IMR-90 (cell line): ENCODE measurements at regions not wholly inside any gene's neighbourhood (a gene's known extent, or its start where the extent isn't known, plus 50 kb on each side); places are given as distances from the start of the nearest gene placed in this dataset.

Experiments used
- ATAC-seq: fragments of 200-7000 bp; cut with Tn5 transposase; 2 replicates; pipeline ENCODE4 v1.9.1; 2020; ENCODE audit warnings: low read depth, mild to moderate bottlenecking, moderate library complexity
- BruUV-seq: library from RNA; stranded (reverse); fragments of 400-500 nt; replicated peaks from 2 replicates; lab custom pipeline; 2021; lab: Mats Ljungman, UMichigan
- CTCF ChIA-PET: fragments of 300-600 bp; formaldehyde crosslinking; extraction: SDS; loops from one replicate; lab custom pipeline; 2021; ENCODE audit warnings: antibody characterized with exemption; lab: Yijun Ruan, JAX
- POLR2A ChIA-PET: fragments of 300-600 bp; sonication (Branson Sonifier 250); formaldehyde crosslinking; loops from one replicate; lab custom pipeline; 2022; ENCODE audit warnings: antibody characterized with exemption; ENCODE audit not compliant: unreplicated experiment; lab: Charles Lee
- DNase-seq: peaks from one replicate; pipeline ENCODE4 v3.0.0; 2013
- H2AFZ ChIP-seq: replicated peaks from 2 replicates; pipeline ENCODE3; 2013; ENCODE audit warnings: low read length, mild to moderate bottlenecking; ENCODE audit not compliant: poor library complexity
- H2AK5ac ChIP-seq: 2 replicates; pipeline ENCODE4 v1.6.1; 2013; ENCODE audit warnings: low read depth, low read length, inconsistent platforms
- H2AK9ac ChIP-seq: replicated peaks from 2 replicates; pipeline ENCODE3; 2013; ENCODE audit warnings: mild to moderate bottlenecking, low read depth, low read length, moderate library complexity; ENCODE audit not compliant: poor library complexity
- H2BK120ac ChIP-seq: 2 replicates; pipeline ENCODE4 v1.6.1; 2013; ENCODE audit warnings: low read depth, low read length, inconsistent platforms
- H2BK15ac ChIP-seq: 3 replicates; pipeline ENCODE4 v1.6.1; 2013; ENCODE audit warnings: low read depth, low read length, inconsistent platforms
- H2BK20ac ChIP-seq: 2 replicates; pipeline ENCODE4 v1.6.1; 2013; ENCODE audit warnings: low read depth, mild to moderate bottlenecking, inconsistent platforms, low read length, moderate library complexity
- H2BK5ac ChIP-seq: 2 replicates; pipeline ENCODE4 v1.6.1; 2013; ENCODE audit warnings: mild to moderate bottlenecking, low read depth, low read length, inconsistent platforms; ENCODE audit not compliant: poor library complexity, severe bottlenecking
- H3K14ac ChIP-seq: replicated peaks from 2 replicates; pipeline ENCODE4 v1.6.1; 2013; ENCODE audit warnings: low read depth, low read length, inconsistent platforms
- H3K18ac ChIP-seq: 2 replicates; pipeline ENCODE4 v1.6.1; 2013; ENCODE audit warnings: low read depth, low read length, control low read depth
- H3K23ac ChIP-seq: 2 replicates; pipeline ENCODE4 v1.6.1; 2013; ENCODE audit warnings: low read depth, low read length, inconsistent platforms
- H3K27ac ChIP-seq: 2 replicates; pipeline ENCODE4 v1.5.1; 2013; ENCODE audit warnings: mild to moderate bottlenecking, control low read depth, low read length; ENCODE audit not compliant: insufficient read depth
- H3K27me3 ChIP-seq: 2 replicates; pipeline ENCODE4 v1.6.1; 2013; ENCODE audit warnings: low read length; ENCODE audit not compliant: control insufficient read depth, insufficient read depth
- H3K36me3 ChIP-seq: 2 replicates; pipeline ENCODE4 v1.6.1; 2013; ENCODE audit warnings: low read length, mixed read lengths; ENCODE audit not compliant: control insufficient read depth, insufficient read depth
- H3K4ac ChIP-seq: 2 replicates; pipeline ENCODE4 v1.6.1; 2013; ENCODE audit warnings: low read depth, low read length, inconsistent platforms
- H3K4me1 ChIP-seq: 2 replicates; pipeline ENCODE4 v1.6.1; 2013; ENCODE audit warnings: low read length, mixed read lengths; ENCODE audit not compliant: control insufficient read depth, insufficient read depth
- H3K4me2 ChIP-seq: 2 replicates; pipeline ENCODE4 v1.6.1; 2013; ENCODE audit warnings: low read depth, mild to moderate bottlenecking, control low read depth, low read length, moderate library complexity
- H3K4me3 ChIP-seq: 2 replicates; pipeline ENCODE4 v1.5.1; 2013; ENCODE audit warnings: low read depth, mild to moderate bottlenecking, control low read depth, low read length, moderate library complexity; ENCODE audit not compliant: insufficient read depth
- H3K56ac ChIP-seq: 2 replicates; pipeline ENCODE4 v1.6.1; 2013; ENCODE audit warnings: low read length, inconsistent platforms; ENCODE audit not compliant: insufficient read depth; ENCODE audit errors: extremely low read depth
- H3K79me1 ChIP-seq, 2 experiments: 2 replicates each; pipeline ENCODE4 v1.6.1; 2013; ENCODE audit warnings: low read length in 2 of 2, inconsistent platforms in 1 of 2, low read depth in 1 of 2
- H3K9ac ChIP-seq: 2 replicates; pipeline ENCODE4 v1.6.1; 2013; ENCODE audit warnings: low read depth, low read length, control low read depth
- H3K9me1 ChIP-seq: 2 replicates; pipeline ENCODE4 v1.6.1; 2013; ENCODE audit warnings: low read length, inconsistent platforms; ENCODE audit not compliant: insufficient read depth
- H3K9me3 ChIP-seq: 2 replicates; pipeline ENCODE4 v1.6.1; 2013; ENCODE audit warnings: low read length; ENCODE audit not compliant: control insufficient read depth, insufficient read depth
- H4K20me1 ChIP-seq: 2 replicates; pipeline ENCODE4 v1.6.1; 2013; ENCODE audit warnings: low read length, inconsistent platforms; ENCODE audit not compliant: insufficient read depth
- H4K5ac ChIP-seq: 2 replicates; pipeline ENCODE4 v1.6.1; 2013; ENCODE audit warnings: mild to moderate bottlenecking, low read depth, low read length, control low read depth
- H4K8ac ChIP-seq, 2 experiments: 2 replicates each; pipeline ENCODE4 v1.6.1; 2013; ENCODE audit warnings: low read depth in 2 of 2, low read length in 2 of 2, control low read depth in 1 of 2, inconsistent platforms in 1 of 2
- H4K91ac ChIP-seq: 2 replicates; pipeline ENCODE4 v1.6.1; 2013; ENCODE audit warnings: low read depth, low read length, inconsistent platforms; ENCODE audit not compliant: insufficient read depth
- ELK1 ChIP-seq: fragments of 150-350 bp; IDR thresholded peaks from 2 replicates; pipeline ENCODE4 v1.6.1; 2016; ENCODE audit warnings: low read depth, mild to moderate bottlenecking, low read length, moderate library complexity, borderline replicate concordance
- FOS ChIP-seq: fragments of 150-350 bp; IDR thresholded peaks from 2 replicates; pipeline ENCODE4 v1.6.1; 2016; ENCODE audit warnings: low read depth, low read length
- MAFK ChIP-seq: IDR thresholded peaks from 2 replicates; pipeline ENCODE4 v1.6.1; 2012; ENCODE audit warnings: low read depth, low read length, improper control_type of control experiment
- RAD21 ChIP-seq: IDR thresholded peaks from 2 replicates; pipeline ENCODE4 v1.6.1; 2012; ENCODE audit warnings: low read length, improper control_type of control experiment
- RCOR1 ChIP-seq: IDR thresholded peaks from 2 replicates; pipeline ENCODE4 v1.6.1; 2012; ENCODE audit warnings: mild to moderate bottlenecking, low read length, improper control_type of control experiment; ENCODE audit not compliant: insufficient replicate concordance
- RFX5 ChIP-seq: IDR thresholded peaks from 2 replicates; pipeline ENCODE4 v1.8.0; 2012; ENCODE audit warnings: low read depth, mild to moderate bottlenecking, low read length, moderate library complexity
- SMC3 ChIP-seq: fragments of 150-350 bp; IDR thresholded peaks from 2 replicates; pipeline ENCODE4 v1.6.1; 2016; ENCODE audit warnings: low read depth, mild to moderate bottlenecking, antibody characterized with exemption, low read length, moderate library complexity
- WGBS, 2 experiments: methylation state at CpG; one replicate each; pipeline versions ENCODE4 v1.1.5 to v1.1.7; 2013; ENCODE audit warnings: missing lambda C conversion rate in 2 of 2; ENCODE audit not compliant: insufficient read length in 1 of 2; ENCODE audit errors: extremely low coverage in 2 of 2; 5-methylcytosine and 5-hydroxymethylcytosine counted together
- dilution Hi-C: fragments of 300-500 bp; cut with HindIII; formaldehyde crosslinking; loops from one replicate; pipeline ENCODE4 v1.14.3; 2018; ENCODE audit warnings: low sequenced_read_pairs; ENCODE audit not compliant: unreplicated experiment
- in situ Hi-C: fragments of 300-500 bp; cut with MboI; formaldehyde crosslinking; loops from 3 replicates; pipeline ENCODE4 v1.14.3; 2019; ENCODE audit warnings: low sequenced_read_pairs, inconsistent platforms, mixed read lengths
- intact Hi-C: fragments of 100-400 bp; cut with micrococcal nuclease; formaldehyde crosslinking; loops from 2 replicates; pipeline ENCODE4 v1.10.0; 2022
- TF ChIP-seq, protein P1 (sequence below): fragments of 150-350 bp; IDR thresholded peaks from 2 replicates; pipeline ENCODE4 v1.6.1; 2017; ENCODE audit warnings: mild to moderate bottlenecking, antibody characterized with exemption, low read length, low read depth

GRCh38 chr3:99376926-99377325 is 261.5 kb upstream of the COL8A1 start:
- no peak overlapping the region for H3K23ac ChIP-seq
- dilution Hi-C loops (no loop called here), in situ Hi-C loops (no loop called here), intact Hi-C loops (no loop called here)
- H3K9me3 ChIP-seq, result no peaks in the 10 kb centered on the region
- H3K9ac ChIP-seq, result no peak overlapping the region
- H3K14ac ChIP-seq, result no peak overlapping the region
- CTCF ChIA-PET, result no interaction called here
- H3K36me3 ChIP-seq, result no peaks in the 10 kb centered on the region
- H2AFZ ChIP-seq, result no peak overlapping the region
- H3K9me1 ChIP-seq, result no peaks in the 10 kb centered on the region
- DNase-seq (no peak), ATAC-seq (no peak)
- no peaks in the 10 kb centered on the region for H3K27me3 ChIP-seq
- no peak overlapping the region for H2AK5ac ChIP-seq
- H3K56ac ChIP-seq, result no peak overlapping the region
- no peak overlapping the region for H4K8ac ChIP-seq
- no peak overlapping the region for H3K4me2 ChIP-seq
- no peaks in the 10 kb centered on the region for H4K20me1 ChIP-seq
- H2BK15ac ChIP-seq, result no peak overlapping the region
- TF ChIP-seq FOS (no peak), RCOR1 (no peak), SMC3 (no peak), RAD21 (no peak), MAFK (no peak), ELK1 (no peak), RFX5 (no peak)
- TF ChIP-seq, protein P1, sequence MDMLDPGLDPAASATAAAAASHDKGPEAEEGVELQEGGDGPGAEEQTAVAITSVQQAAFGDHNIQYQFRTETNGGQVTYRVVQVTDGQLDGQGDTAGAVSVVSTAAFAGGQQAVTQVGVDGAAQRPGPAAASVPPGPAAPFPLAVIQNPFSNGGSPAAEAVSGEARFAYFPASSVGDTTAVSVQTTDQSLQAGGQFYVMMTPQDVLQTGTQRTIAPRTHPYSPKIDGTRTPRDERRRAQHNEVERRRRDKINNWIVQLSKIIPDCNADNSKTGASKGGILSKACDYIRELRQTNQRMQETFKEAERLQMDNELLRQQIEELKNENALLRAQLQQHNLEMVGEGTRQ, result no peak
- H2AK9ac ChIP-seq, result no peak overlapping the region
- no peak overlapping the region for H4K91ac ChIP-seq
- no peak overlapping the region for H3K27ac ChIP-seq
- POLR2A ChIA-PET, result no interaction called here
- no peak overlapping the region for H3K4ac ChIP-seq
- H2BK120ac ChIP-seq, result no peak overlapping the region
- no peaks in the 10 kb centered on the region for H3K79me1 ChIP-seq
- no peak overlapping the region for H3K18ac ChIP-seq
- no peak overlapping the region for H4K5ac ChIP-seq
- 80% methylated on average over 1 of the region's 3 CpGs; no CpG with 5 or more reads in 1 of the 2 experiments for WGBS, 2 experiments
- H3K4me3 ChIP-seq, result no peak overlapping the region
- H3K4me1 ChIP-seq, result no peaks in the 10 kb centered on the region; the same call in 1 of the 2 replicates
- no TSS peak for BruUV-seq
- no peak overlapping the region for H2BK5ac ChIP-seq
- no peak overlapping the region for H2BK20ac ChIP-seq
